GM21447 (cell line): ENCODE measurements at regions not wholly inside any gene's neighbourhood (a gene's known extent, or its start where the extent isn't known, plus 50 kb on each side); places are given as distances from the start of the nearest gene placed in this dataset.

Source experiments
- ATAC-seq: cut with Tn5 transposase; IDR thresholded peaks from one replicate; pipeline ENCODE4 v1.9.1; 2021; ENCODE audit not compliant: unreplicated experiment

- ATAC-seq: no peak
Observed at GRCh38 chr16:72419638-72420037, 247.7 kb upstream of the PMFBP1 start.

GRCh38 chr16:72415379-72415778, 243.4 kb upstream of the PMFBP1 start:
- ATAC-seq: no peak

- ATAC-seq: no peak
Observed at GRCh38 chr16:72410492-72410891, 238.5 kb upstream of the PMFBP1 start.

- ATAC-seq: no peak
Observed at GRCh38 chr16:72409423-72409822, 237.5 kb upstream of the PMFBP1 start.

GRCh38 chr16:72406390-72406789, 234.4 kb upstream of the PMFBP1 start:
- ATAC-seq: no peak

GRCh38 chr16:72404299-72404698, 232.3 kb upstream of the PMFBP1 start:
- no peak for ATAC-seq

GRCh38 chr16:72401084-72401361, 229.1 kb upstream of the PMFBP1 start:
- no peak for ATAC-seq

GRCh38 chr16:72400257-72401083, 228.5 kb upstream of the PMFBP1 start:
- ATAC-seq: peak; percentile 74

GRCh38 chr16:72399811-72400210, 227.9 kb upstream of the PMFBP1 start:
- no peak for ATAC-seq

GRCh38 chr16:72397876-72398275, 225.9 kb upstream of the PMFBP1 start:
- ATAC-seq: no peak

- no peak for ATAC-seq
Observed at GRCh38 chr16:72394526-72394925, 222.6 kb upstream of the PMFBP1 start.

GRCh38 chr16:72389791-72390190, 217.8 kb upstream of the PMFBP1 start:
- no peak for ATAC-seq

- no peak for ATAC-seq
Observed at GRCh38 chr16:72388007-72388406, 216.1 kb upstream of the PMFBP1 start.

GRCh38 chr16:72384651-72385050, 212.7 kb upstream of the PMFBP1 start:
- ATAC-seq: no peak

- ATAC-seq: no peak
Observed at GRCh38 chr16:72380283-72380682, 208.3 kb upstream of the PMFBP1 start.

GRCh38 chr16:72373201-72373600, 201.2 kb upstream of the PMFBP1 start:
- ATAC-seq: no peak

GRCh38 chr16:72372087-72373045, 200.4 kb upstream of the PMFBP1 start:
- ATAC-seq: no peak

GRCh38 chr16:72371307-72372086, 199.5 kb upstream of the PMFBP1 start:
- no peak for ATAC-seq

GRCh38 chr16:72369274-72369673, 197.3 kb upstream of the PMFBP1 start:
- no peak for ATAC-seq

GRCh38 chr16:72367851-72368250, 195.9 kb upstream of the PMFBP1 start:
- no peak for ATAC-seq

GRCh38 chr16:72362973-72363372, 191.0 kb upstream of the PMFBP1 start:
- ATAC-seq: no peak
